Left ventricle myocardium inferior (tissue), 1 donor: ENCODE measurements at regions not wholly inside any gene's neighbourhood (a gene's known extent, or its start where the extent isn't known, plus 50 kb on each side); places are given as distances from the start of the nearest gene placed in this dataset.
"Not testable (repeated sequence)": the region's sequence is repeated elsewhere in the genome, so short reads cannot be mapped to it uniquely, and the experiment has no call there.

Source experiments
- DNase-seq: peaks from one replicate; pipeline ENCODE4 v3.0.0-alpha.2; 2020
- H3K27ac ChIP-seq: fragments of 200-600 bp; replicated peaks from 2 replicates; pipeline ENCODE4 v1.8.0; 2021
- H3K27me3 ChIP-seq: fragments of 200-600 bp; 2 replicates; pipeline ENCODE4 v1.8.0; 2021; ENCODE audit warnings: low read depth
- H3K36me3 ChIP-seq: fragments of 200-600 bp; 2 replicates; pipeline ENCODE4 v1.8.0; 2021
- H3K4me1 ChIP-seq: fragments of 200-600 bp; 2 replicates; pipeline ENCODE4 v1.8.0; 2021
- H3K4me3 ChIP-seq: fragments of 200-600 bp; 2 replicates; pipeline ENCODE4 v1.8.0; 2021; ENCODE audit warnings: mild to moderate bottlenecking, moderate library complexity
- H3K9me3 ChIP-seq: fragments of 200-600 bp; replicated peaks from 2 replicates; pipeline ENCODE4 v1.8.0; 2021
- intact Hi-C: fragments of 100-400 bp; cut with micrococcal nuclease; formaldehyde crosslinking; loops from one replicate; pipeline ENCODE4 v1.11.0; 2022
- TF ChIP-seq, protein P1 (sequence below): fragments of 200-600 bp; IDR thresholded peaks from 2 replicates; pipeline ENCODE4 v1.8.0; 2021; ENCODE audit warnings: antibody characterized with exemption, mild to moderate bottlenecking, borderline replicate concordance
- donor health status: DM: no; HTN: yes; CAD: no; lungs with severe emphysema.

GRCh38 chr1:78203410-78203982, 157.7 kb downstream of the GIPC2 start:
- H3K36me3 ChIP-seq, intact Hi-C loops, DNase-seq, H3K27ac ChIP-seq, H3K27me3 ChIP-seq, H3K4me3 ChIP-seq, H3K4me1 ChIP-seq: not testable (repeated sequence)
- peaks cover 20% of the 10 kb centered on the region for H3K9me3 ChIP-seq

- intact Hi-C loops, result no loop called here
- TF ChIP-seq, protein P1, sequence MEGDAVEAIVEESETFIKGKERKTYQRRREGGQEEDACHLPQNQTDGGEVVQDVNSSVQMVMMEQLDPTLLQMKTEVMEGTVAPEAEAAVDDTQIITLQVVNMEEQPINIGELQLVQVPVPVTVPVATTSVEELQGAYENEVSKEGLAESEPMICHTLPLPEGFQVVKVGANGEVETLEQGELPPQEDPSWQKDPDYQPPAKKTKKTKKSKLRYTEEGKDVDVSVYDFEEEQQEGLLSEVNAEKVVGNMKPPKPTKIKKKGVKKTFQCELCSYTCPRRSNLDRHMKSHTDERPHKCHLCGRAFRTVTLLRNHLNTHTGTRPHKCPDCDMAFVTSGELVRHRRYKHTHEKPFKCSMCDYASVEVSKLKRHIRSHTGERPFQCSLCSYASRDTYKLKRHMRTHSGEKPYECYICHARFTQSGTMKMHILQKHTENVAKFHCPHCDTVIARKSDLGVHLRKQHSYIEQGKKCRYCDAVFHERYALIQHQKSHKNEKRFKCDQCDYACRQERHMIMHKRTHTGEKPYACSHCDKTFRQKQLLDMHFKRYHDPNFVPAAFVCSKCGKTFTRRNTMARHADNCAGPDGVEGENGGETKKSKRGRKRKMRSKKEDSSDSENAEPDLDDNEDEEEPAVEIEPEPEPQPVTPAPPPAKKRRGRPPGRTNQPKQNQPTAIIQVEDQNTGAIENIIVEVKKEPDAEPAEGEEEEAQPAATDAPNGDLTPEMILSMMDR, result no peak
Observed at GRCh38 chr1:78210175-78210574, 164.4 kb downstream of the GIPC2 start.

GRCh38 chr1:78211483-78212092, 165.8 kb downstream of the GIPC2 start:
- H3K4me1 ChIP-seq, result no peaks in the 10 kb centered on the region
- no peak for DNase-seq
- H3K9me3 ChIP-seq, result peaks cover 57% of the 10 kb centered on the region
- no peak overlapping the region for H3K27ac ChIP-seq
- intact Hi-C loops, result no loop called here
- no peaks in the 10 kb centered on the region for H3K36me3 ChIP-seq
- TF ChIP-seq, protein P1, result no peak
- H3K27me3 ChIP-seq, result no peaks in the 10 kb centered on the region
- H3K4me3 ChIP-seq, result no peak overlapping the region

More at GRCh38 chr1:78210175-78210574, 164.4 kb downstream of the GIPC2 start:
- peaks cover 49% of the 10 kb centered on the region for H3K9me3 ChIP-seq
- no peak overlapping the region for H3K27ac ChIP-seq
- no peaks in the 10 kb centered on the region for H3K4me1 ChIP-seq
- no peaks in the 10 kb centered on the region for H3K36me3 ChIP-seq
- H3K4me3 ChIP-seq, result no peak overlapping the region
- no peaks in the 10 kb centered on the region for H3K27me3 ChIP-seq
- no peak for DNase-seq

- intact Hi-C loops, result no loop called here
- TF ChIP-seq, protein P1, result no peak
- H3K27me3 ChIP-seq, result no peaks in the 10 kb centered on the region
- no peak overlapping the region for H3K27ac ChIP-seq
- H3K4me1 ChIP-seq, result no peaks in the 10 kb centered on the region
- no peak for DNase-seq
- no peaks in the 10 kb centered on the region for H3K36me3 ChIP-seq
- peaks cover 72% of the 10 kb centered on the region for H3K9me3 ChIP-seq
- H3K4me3 ChIP-seq, result no peak overlapping the region
Observed at GRCh38 chr1:78214334-78214733, 168.6 kb downstream of the GIPC2 start.

GRCh38 chr1:78222225-78222959, 176.6 kb downstream of the GIPC2 start:
- H3K27ac ChIP-seq, result no peak overlapping the region
- intact Hi-C loops, result no loop called here
- H3K4me1 ChIP-seq, result no peaks in the 10 kb centered on the region
- H3K36me3 ChIP-seq, result no peaks in the 10 kb centered on the region
- TF ChIP-seq, protein P1, result no peak
- DNase-seq, result no peak
- H3K9me3 ChIP-seq, result peaks cover 45% of the 10 kb centered on the region
- H3K4me3 ChIP-seq, result no peak overlapping the region
- no peaks in the 10 kb centered on the region for H3K27me3 ChIP-seq

DNA sequence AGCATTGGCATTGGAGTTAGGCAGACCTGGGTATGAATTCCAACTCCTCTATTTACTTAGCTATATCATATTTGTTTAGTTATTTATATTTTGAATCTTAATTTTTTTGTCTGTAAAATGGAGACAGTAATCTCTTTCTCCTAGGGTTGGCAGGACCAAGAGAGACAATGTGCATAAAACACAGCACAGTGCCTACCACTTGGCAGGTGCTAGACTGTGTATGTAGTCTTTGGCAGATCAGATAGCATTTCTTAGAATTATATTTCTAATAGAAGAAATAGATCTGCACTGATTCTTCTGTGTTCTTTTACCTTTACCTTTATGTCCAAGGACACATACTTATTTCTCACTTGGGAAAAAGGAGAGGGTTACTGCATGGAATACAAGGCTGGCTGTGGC, 177.2 kb downstream of the GIPC2 start:
- no peaks in the 10 kb centered on the region for H3K27me3 ChIP-seq
- TF ChIP-seq, protein P1, result no peak
- intact Hi-C loops, result no loop called here

More for the DNA sequence above, 177.2 kb downstream of the GIPC2 start:
- DNase-seq, result no peak
- no peak overlapping the region for H3K27ac ChIP-seq
- no peaks in the 10 kb centered on the region for H3K4me1 ChIP-seq
- H3K36me3 ChIP-seq, result no peaks in the 10 kb centered on the region
- H3K9me3 ChIP-seq, result peaks cover 46% of the 10 kb centered on the region
- H3K4me3 ChIP-seq, result no peak overlapping the region
